ENCODE measurements at regions not wholly inside any gene's neighbourhood (a gene's known extent, or its start where the extent isn't known, plus 50 kb on each side); places are given as distances from the start of the nearest gene placed in this dataset.

GRCh38 chr15:88378188-88378637 lies 89.0 kb downstream of the MRPL46 start:
- no peak for DNase-seq

- DNase-seq, result no peak
Observed at GRCh38 chr15:88377509-88377908, 89.7 kb downstream of the MRPL46 start.

GRCh38 chr15:88376574-88377174 lies 90.5 kb downstream of the MRPL46 start:
- DNase-seq, result no peak

- no peak for DNase-seq
Observed at GRCh38 chr15:88375234-88375927, 91.8 kb downstream of the MRPL46 start.

GRCh38 chr15:88365124-88365523 lies 102.1 kb downstream of the MRPL46 start:
- no peak for DNase-seq

GRCh38 chr15:88348579-88349230 lies 92.2 kb upstream of the NTRK3 start:
- no peak for DNase-seq

- no peak for DNase-seq
Observed at GRCh38 chr15:88345962-88346361, 89.4 kb upstream of the NTRK3 start.

GRCh38 chr15:88344786-88345185 lies 88.2 kb upstream of the NTRK3 start:
- no peak for DNase-seq

GRCh38 chr15:88342666-88343065 lies 86.1 kb upstream of the NTRK3 start:
- no peak for DNase-seq

- no peak for DNase-seq
Observed at GRCh38 chr15:88341653-88342052, 85.1 kb upstream of the NTRK3 start.

GRCh38 chr15:88341006-88341405 lies 84.5 kb upstream of the NTRK3 start:
- no peak for DNase-seq

GRCh38 chr15:88337993-88338392 lies 81.5 kb upstream of the NTRK3 start:
- DNase-seq, result no peak

GRCh38 chr15:88335074-88335473 lies 78.5 kb upstream of the NTRK3 start:
- DNase-seq, result no peak

GRCh38 chr15:88334436-88334835 lies 77.9 kb upstream of the NTRK3 start:
- no peak for DNase-seq

GRCh38 chr15:88331291-88331690 lies 74.8 kb upstream of the NTRK3 start:
- peak; percentile 77 for DNase-seq

- no peak for DNase-seq
Observed at GRCh38 chr15:88326924-88327323, 70.4 kb upstream of the NTRK3 start.

GRCh38 chr15:88324741-88325065 lies 68.2 kb upstream of the NTRK3 start:
- no peak for DNase-seq

- no peak for DNase-seq
Observed at GRCh38 chr15:88323976-88324740, 67.6 kb upstream of the NTRK3 start.

GRCh38 chr15:88323468-88323867 lies 66.9 kb upstream of the NTRK3 start:
- no peak for DNase-seq

- DNase-seq, result no peak
Observed at GRCh38 chr15:88322461-88322860, 65.9 kb upstream of the NTRK3 start.

- DNase-seq, result no peak
Observed at GRCh38 chr15:88321271-88321670, 64.7 kb upstream of the NTRK3 start.

GRCh38 chr15:88316586-88316985 lies 60.0 kb upstream of the NTRK3 start:
- DNase-seq, result no peak

GRCh38 chr15:88315221-88315878 lies 58.8 kb upstream of the NTRK3 start:
- no peak for DNase-seq
